ENCODE measurements at regions not wholly inside any gene's neighbourhood (a gene's known extent, or its start where the extent isn't known, plus 50 kb on each side); places are given as distances from the start of the nearest gene placed in this dataset.
"Not testable (repeated sequence)": the region's sequence is repeated elsewhere in the genome, so short reads cannot be mapped to it uniquely, and the experiment has no call there.

DNA sequence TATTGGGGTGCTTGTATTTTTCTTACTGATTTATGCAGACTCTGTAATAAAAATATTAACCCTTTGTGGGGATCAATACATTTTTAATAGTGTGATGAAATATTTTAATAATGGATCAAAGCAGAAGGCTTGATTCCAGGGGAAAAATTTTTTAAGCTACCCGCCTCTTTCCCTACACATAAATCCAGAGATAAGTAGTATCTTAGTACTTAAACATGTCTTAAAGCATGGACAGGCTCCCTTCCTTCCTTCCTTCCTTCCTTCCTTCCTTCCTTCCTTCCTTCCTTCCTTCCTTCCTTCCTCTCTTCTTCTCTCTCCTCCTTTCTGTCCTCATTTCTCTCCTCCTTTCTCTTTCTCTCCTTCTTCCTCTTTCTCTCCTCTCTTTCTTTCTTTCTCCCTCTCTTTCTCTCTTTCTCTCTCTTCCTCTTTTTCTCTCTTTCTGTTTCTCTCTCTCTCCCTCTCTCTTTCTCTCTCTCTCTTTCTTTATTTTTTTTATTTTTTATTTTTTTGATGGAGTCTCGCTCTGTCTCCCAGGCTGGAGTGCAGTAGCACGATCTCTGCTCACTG is 78.0 kb upstream of the SPRY4 start:
- Mint-ChIP-seq H3K4me1 (ENCODE audit: low read depth) (peaks cover 11% of the 10 kb centered on the region), H3K36me3 (ENCODE audit: low read depth) (peaks cover 2% of the 10 kb centered on the region), H3K27me3 (ENCODE audit: low read depth) (peaks cover 1% of the 10 kb centered on the region), H3K9me3 (ENCODE audit: low read depth) (no peaks in the 10 kb centered on the region), H3K27ac (ENCODE audit: unreplicated experiment) (no peak overlapping the region), H3K4me3 (ENCODE audit: unreplicated experiment) (no peak overlapping the region)
- DNase-seq (ENCODE audit: low spot score), result no peak
- TF ChIP-seq, protein P1, sequence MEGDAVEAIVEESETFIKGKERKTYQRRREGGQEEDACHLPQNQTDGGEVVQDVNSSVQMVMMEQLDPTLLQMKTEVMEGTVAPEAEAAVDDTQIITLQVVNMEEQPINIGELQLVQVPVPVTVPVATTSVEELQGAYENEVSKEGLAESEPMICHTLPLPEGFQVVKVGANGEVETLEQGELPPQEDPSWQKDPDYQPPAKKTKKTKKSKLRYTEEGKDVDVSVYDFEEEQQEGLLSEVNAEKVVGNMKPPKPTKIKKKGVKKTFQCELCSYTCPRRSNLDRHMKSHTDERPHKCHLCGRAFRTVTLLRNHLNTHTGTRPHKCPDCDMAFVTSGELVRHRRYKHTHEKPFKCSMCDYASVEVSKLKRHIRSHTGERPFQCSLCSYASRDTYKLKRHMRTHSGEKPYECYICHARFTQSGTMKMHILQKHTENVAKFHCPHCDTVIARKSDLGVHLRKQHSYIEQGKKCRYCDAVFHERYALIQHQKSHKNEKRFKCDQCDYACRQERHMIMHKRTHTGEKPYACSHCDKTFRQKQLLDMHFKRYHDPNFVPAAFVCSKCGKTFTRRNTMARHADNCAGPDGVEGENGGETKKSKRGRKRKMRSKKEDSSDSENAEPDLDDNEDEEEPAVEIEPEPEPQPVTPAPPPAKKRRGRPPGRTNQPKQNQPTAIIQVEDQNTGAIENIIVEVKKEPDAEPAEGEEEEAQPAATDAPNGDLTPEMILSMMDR (IDR thresholded peaks at IDR 0.05), result no peak

DNA sequence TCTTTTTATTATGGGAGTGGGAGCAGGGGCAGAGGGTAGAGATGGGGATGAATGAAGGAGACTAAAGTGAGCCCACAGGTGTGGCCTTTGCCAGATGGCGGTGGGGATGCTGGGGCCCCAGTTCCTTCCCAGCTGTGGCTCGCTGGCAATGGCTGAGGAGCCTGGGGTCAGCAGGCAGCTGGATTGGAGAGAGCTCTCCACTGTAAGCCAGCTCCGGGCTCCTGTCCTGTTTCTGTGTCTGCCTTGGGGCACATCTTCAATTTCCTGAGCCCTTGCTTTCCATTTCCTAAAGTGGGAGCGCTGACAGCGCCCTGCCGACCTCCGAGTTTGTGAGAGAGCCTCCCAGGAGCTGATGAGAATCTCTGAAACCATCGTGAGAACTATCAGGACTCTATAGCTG is 75.6 kb upstream of the SPRY4 start:
- no peak overlapping the region for H3K27ac Mint-ChIP-seq (ENCODE audit: unreplicated experiment)
- no peaks in the 10 kb centered on the region for H3K27me3 Mint-ChIP-seq (ENCODE audit: low read depth)
- H3K4me3 Mint-ChIP-seq (ENCODE audit: unreplicated experiment), result no peak overlapping the region
- H3K4me1 Mint-ChIP-seq (ENCODE audit: low read depth), result peaks cover 11% of the 10 kb centered on the region
- no peak for DNase-seq (ENCODE audit: low spot score)
- TF ChIP-seq, protein P1 (IDR thresholded peaks at IDR 0.05), result no peak
- H3K36me3 Mint-ChIP-seq (ENCODE audit: low read depth), result peaks cover 8% of the 10 kb centered on the region
- H3K9me3 Mint-ChIP-seq (ENCODE audit: low read depth), result peaks cover 14% of the 10 kb centered on the region

DNA sequence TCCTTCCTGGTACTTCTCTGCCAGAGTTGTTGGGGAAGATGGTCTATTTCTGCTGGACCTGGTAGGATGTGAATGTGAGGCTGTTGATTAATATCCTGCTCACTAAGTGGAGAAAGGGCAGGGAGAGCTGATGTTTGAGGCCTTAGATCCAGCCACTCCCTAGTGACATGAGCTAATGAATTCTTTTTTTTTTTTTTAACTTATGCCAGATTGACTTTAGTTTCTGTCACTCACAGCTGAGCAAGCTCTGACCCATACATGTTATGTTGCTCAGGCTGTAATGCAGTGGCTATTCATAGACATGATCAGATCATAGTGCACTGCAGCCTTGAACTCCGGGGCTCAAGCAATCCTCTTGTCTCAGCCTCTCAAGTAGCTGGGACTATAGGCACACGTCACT is 75.1 kb upstream of the SPRY4 start:
- H3K27ac Mint-ChIP-seq (ENCODE audit: unreplicated experiment), result no peak overlapping the region
- H3K27me3 Mint-ChIP-seq (ENCODE audit: low read depth), result no peaks in the 10 kb centered on the region
- H3K4me1 Mint-ChIP-seq (ENCODE audit: low read depth), result peaks cover 11% of the 10 kb centered on the region
- peaks cover 17% of the 10 kb centered on the region for H3K9me3 Mint-ChIP-seq (ENCODE audit: low read depth)
- H3K36me3 Mint-ChIP-seq (ENCODE audit: low read depth), result peaks cover 8% of the 10 kb centered on the region
- H3K4me3 Mint-ChIP-seq (ENCODE audit: unreplicated experiment), result no peak overlapping the region
- TF ChIP-seq, protein P1 (IDR thresholded peaks at IDR 0.05), result no peak
- no peak for DNase-seq (ENCODE audit: low spot score)

DNA sequence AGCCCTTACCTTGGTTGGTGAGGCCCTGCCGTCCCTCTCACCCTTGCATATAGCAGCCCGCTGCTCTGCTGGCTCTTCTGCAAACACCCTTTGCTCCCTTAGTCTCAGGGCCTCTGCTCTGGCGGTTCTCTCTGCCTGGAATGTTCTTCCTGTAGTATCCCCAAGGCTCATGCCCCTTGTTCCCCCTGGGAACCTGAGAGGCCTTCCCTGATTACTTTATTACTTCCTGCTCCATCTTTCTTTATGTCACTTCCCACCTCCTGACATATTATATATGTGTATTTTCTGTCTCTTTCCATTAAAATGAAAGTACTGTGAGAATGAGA is 73.9 kb upstream of the SPRY4 start:
- Mint-ChIP-seq H3K27ac (ENCODE audit: unreplicated experiment) (no peak overlapping the region), H3K27me3 (ENCODE audit: low read depth) (no peaks in the 10 kb centered on the region), H3K4me1 (ENCODE audit: low read depth) (peaks cover 2% of the 10 kb centered on the region), H3K9me3 (ENCODE audit: low read depth) (peaks cover 17% of the 10 kb centered on the region), H3K36me3 (ENCODE audit: low read depth) (peaks cover 8% of the 10 kb centered on the region), H3K4me3 (ENCODE audit: unreplicated experiment) (no peak overlapping the region)
- DNase-seq (ENCODE audit: low spot score), result no peak
- TF ChIP-seq, protein P1 (IDR thresholded peaks at IDR 0.05), result no peak

DNA sequence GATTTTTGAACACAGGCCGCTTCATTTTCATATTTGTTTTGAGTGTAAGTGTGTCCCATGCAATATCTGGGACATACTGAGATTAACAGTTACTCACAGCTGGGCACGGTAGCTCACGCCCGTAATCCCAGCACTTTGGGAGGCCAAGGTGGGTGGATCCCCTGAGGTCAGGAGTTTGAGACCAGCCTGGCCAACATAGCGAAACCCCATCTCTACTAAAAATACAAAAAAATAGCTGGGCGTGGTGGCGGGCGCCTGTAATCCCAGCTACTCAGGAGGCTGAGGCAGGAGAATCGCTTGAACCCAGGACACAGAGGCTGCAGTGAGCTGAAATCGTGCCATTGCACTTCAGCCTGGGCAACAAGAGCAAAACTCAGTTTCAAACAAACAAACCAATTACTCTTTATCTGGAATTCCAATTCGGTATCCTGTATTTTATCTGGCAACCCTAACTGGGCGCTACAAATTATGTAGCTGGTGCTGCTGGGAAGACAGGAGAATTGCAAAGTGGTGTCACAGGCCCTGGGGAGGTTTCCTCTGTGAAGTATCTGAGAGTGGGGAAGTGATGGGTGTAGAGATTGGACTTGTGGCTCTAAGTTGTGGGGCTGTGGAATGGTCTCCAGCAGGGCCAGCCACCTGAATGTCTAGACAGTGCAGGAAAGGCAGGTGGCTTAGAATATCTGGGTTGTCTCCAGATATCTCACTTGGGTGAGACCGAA is 73.3 kb upstream of the SPRY4 start:
- not testable (repeated sequence) for H3K4me1 Mint-ChIP-seq (ENCODE audit: low read depth); H3K27ac Mint-ChIP-seq (ENCODE audit: unreplicated experiment); H3K27me3 Mint-ChIP-seq (ENCODE audit: low read depth); H3K36me3 Mint-ChIP-seq (ENCODE audit: low read depth); DNase-seq (ENCODE audit: low spot score); H3K4me3 Mint-ChIP-seq (ENCODE audit: unreplicated experiment)
- peaks cover 17% of the 10 kb centered on the region for H3K9me3 Mint-ChIP-seq (ENCODE audit: low read depth)

DNA sequence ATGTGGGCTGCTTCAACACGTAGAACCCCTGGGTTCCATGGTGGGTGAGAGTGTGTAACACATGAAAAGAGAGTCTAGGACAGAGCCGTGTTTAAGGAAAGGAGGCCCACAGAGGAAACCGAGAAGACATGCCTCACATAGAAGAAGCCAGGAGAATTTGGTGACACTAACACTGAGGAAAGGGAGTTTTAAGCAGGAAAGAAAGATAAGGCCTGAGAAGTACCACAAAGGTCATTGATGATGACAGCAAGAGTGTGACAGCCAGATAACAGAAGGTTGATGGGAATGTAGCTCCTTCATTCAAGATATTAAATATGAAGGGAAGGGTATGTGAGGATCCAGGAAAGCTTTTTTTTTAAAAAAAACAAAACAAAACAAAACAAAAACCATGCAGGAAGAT is 72.4 kb upstream of the SPRY4 start:
- DNase-seq (ENCODE audit: low spot score), result no peak
- H3K9me3 Mint-ChIP-seq (ENCODE audit: low read depth), result peaks cover 17% of the 10 kb centered on the region
- H3K27ac Mint-ChIP-seq (ENCODE audit: unreplicated experiment), result no peak overlapping the region
- TF ChIP-seq, protein P1 (IDR thresholded peaks at IDR 0.05), result no peak
- no peak overlapping the region for H3K4me3 Mint-ChIP-seq (ENCODE audit: unreplicated experiment)
- peaks cover 8% of the 10 kb centered on the region for H3K36me3 Mint-ChIP-seq (ENCODE audit: low read depth)
- no peaks in the 10 kb centered on the region for H3K4me1 Mint-ChIP-seq (ENCODE audit: low read depth)
- no peaks in the 10 kb centered on the region for H3K27me3 Mint-ChIP-seq (ENCODE audit: low read depth)

All from chondrocyte (in vitro differentiated cells).